Astrocyte of the cerebellum (primary cell): ENCODE measurements at regions not wholly inside any gene's neighbourhood (a gene's known extent, or its start where the extent isn't known, plus 50 kb on each side); places are given as distances from the start of the nearest gene placed in this dataset.

Source experiments
- DNase-seq: peaks from one replicate; pipeline ENCODE4 v3.0.0-alpha.2; 2011; ENCODE audit warnings: low read depth
- H3K4me3 ChIP-seq: 2 replicates; pipeline ENCODE4 v1.5.1; 2011; ENCODE audit warnings: mild to moderate bottlenecking, low read depth, low read length, moderate library complexity
- in situ Hi-C: cut with HindIII; loops from 2 replicates; pipeline ENCODE4 v1.10.0; 2017; ENCODE audit warnings: low sequenced_read_pairs
- TF ChIP-seq, protein P1 (sequence below): IDR thresholded peaks from 2 replicates; pipeline ENCODE4 v1.5.1; 2012; ENCODE audit warnings: low read length, low read depth, moderate library complexity, mild to moderate bottlenecking; ENCODE audit errors: missing control alignments

- no peak for DNase-seq
- TF ChIP-seq, protein P1, sequence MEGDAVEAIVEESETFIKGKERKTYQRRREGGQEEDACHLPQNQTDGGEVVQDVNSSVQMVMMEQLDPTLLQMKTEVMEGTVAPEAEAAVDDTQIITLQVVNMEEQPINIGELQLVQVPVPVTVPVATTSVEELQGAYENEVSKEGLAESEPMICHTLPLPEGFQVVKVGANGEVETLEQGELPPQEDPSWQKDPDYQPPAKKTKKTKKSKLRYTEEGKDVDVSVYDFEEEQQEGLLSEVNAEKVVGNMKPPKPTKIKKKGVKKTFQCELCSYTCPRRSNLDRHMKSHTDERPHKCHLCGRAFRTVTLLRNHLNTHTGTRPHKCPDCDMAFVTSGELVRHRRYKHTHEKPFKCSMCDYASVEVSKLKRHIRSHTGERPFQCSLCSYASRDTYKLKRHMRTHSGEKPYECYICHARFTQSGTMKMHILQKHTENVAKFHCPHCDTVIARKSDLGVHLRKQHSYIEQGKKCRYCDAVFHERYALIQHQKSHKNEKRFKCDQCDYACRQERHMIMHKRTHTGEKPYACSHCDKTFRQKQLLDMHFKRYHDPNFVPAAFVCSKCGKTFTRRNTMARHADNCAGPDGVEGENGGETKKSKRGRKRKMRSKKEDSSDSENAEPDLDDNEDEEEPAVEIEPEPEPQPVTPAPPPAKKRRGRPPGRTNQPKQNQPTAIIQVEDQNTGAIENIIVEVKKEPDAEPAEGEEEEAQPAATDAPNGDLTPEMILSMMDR: no peak
- no peak overlapping the region for H3K4me3 ChIP-seq
- in situ Hi-C loops: no loop called here
These were observed 152.1 kb downstream of the SNX10 start for GRCh38 chr7:26443751-26444150.

- in situ Hi-C loops: no loop called here
- TF ChIP-seq, protein P1: no peak
- no peak for DNase-seq
- H3K4me3 ChIP-seq: no peak overlapping the region
These were observed 152.9 kb downstream of the SNX10 start for GRCh38 chr7:26444555-26444954.

DNA sequence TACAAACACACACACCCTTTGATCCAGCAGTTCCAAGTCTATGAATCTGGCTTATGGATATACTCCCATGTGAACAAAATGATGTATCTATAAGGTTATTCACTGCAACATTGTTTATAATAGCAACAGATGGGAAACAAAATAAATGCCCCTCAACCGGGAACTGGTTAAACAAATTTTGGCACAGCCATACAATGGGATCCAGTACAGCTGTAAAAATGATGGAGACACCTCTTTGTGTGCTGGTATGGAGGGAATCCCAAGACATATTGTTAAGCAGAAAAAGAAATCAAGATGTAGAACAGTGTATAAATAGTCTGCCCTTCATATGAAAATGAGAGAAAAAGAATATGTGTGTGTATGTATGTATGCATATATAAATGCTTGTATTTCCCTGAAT lies 155.5 kb downstream of the SNX10 start:
- TF ChIP-seq, protein P1: no peak
- in situ Hi-C loops: no loop called here

GRCh38 chr7:26449175-26450165 lies 157.8 kb downstream of the SNX10 start:
- in situ Hi-C loops: no loop called here
- peak; percentile 1 for DNase-seq
- TF ChIP-seq, protein P1: no peak
- no peak overlapping the region for H3K4me3 ChIP-seq

More for the DNA sequence above, 155.5 kb downstream of the SNX10 start:
- no peak for DNase-seq
- no peak overlapping the region for H3K4me3 ChIP-seq

GRCh38 chr7:26451997-26452396 lies 160.3 kb downstream of the SNX10 start:
- H3K4me3 ChIP-seq: no peak overlapping the region
- no peak for DNase-seq
- TF ChIP-seq, protein P1: no peak
- in situ Hi-C loops: no loop called here

- H3K4me3 ChIP-seq: no peak overlapping the region
- DNase-seq: no peak
- TF ChIP-seq, protein P1: no peak
- in situ Hi-C loops: no loop called here
These were observed 162.5 kb downstream of the SNX10 start for GRCh38 chr7:26454180-26454579.
